ENCODE measurements at regions not wholly inside any gene's neighbourhood (a gene's known extent, or its start where the extent isn't known, plus 50 kb on each side); places are given as distances from the start of the nearest gene placed in this dataset.

GRCh38 chr5:58094031-58094430 lies 365.9 kb downstream of the PLK2 start:
- TF ChIP-seq CTCF (IDR thresholded peaks at IDR 0.05), result no peak
- no peak for TF ChIP-seq POLR2A (IDR thresholded peaks at IDR 0.05)
- no peak for TF ChIP-seq POLR2AphosphoS5 (IDR thresholded peaks at IDR 0.05)
- TF ChIP-seq EP300 (IDR thresholded peaks at IDR 0.05), result no peak
